ENCODE measurements at regions not wholly inside any gene's neighbourhood (a gene's known extent, or its start where the extent isn't known, plus 50 kb on each side); places are given as distances from the start of the nearest gene placed in this dataset.

DNA sequence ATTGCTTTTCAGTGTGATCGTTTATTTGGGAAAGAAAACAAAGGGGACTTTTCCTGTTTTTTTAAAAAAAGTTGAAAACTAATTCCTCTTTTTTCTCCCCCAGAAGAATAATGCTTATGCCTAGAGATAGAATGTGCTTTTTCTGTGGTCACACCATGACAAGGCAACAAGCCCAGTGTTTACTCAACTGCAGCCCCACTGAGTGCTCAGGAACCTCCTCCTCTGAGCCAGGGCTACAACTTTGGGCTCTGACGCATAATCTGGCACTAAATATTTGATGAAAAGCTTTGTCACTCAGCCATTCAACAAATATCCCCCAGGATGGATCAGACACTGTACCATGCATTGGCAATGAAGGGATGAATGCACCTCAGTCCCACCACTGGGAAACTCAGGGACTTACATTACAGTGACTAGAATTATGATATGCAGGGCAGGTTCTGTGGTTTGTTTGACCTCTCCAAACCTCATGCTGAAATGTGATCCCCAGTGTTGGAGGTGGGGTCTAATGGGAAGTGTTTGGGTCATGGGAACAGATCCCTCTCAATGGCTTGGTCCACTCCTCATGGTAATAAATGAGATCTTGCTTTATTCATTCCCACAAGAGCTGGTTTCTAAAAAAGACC lies 155.9 kb downstream of the CCDC34 start:
- ATAC-seq (ENCODE audit: low read depth) (no peak), DNase-seq (no peak)
- intact Hi-C loops (cut with micrococcal nuclease) = no loop called here
- H3K4me3 Mint-ChIP-seq = no peak overlapping the region
- Histone ChIP-seq H3K9me3 (ENCODE audit: control extremely low read depth in 1 of 3, control insufficient read depth in 2 of 3, insufficient read depth in 1 of 3, low read length in 2 of 3) (no peaks in the 10 kb centered on the region), H3K4me2 (replicated peaks; ENCODE audit: low read depth, low read length, poor library complexity, severe bottlenecking) (no peak overlapping the region), H3K4me3 (ENCODE audit: control extremely low read depth in 1 of 5, extremely low read depth in 1 of 5, insufficient read depth in 1 of 5, low read depth in 2 of 5, low read length in 4 of 5) (no peak overlapping the region), H3K9ac (ENCODE audit: low read length) (no peak overlapping the region), H3K27ac (ENCODE audit: low read length in 2 of 2) (no peak overlapping the region), H4K20me1 (ENCODE audit: control insufficient read depth, insufficient read depth, low read length, poor library complexity, severe bottlenecking) (no peaks in the 10 kb centered on the region), H3K27me3 (replicated peaks in 1 of 4; ENCODE audit: control extremely low read depth in 1 of 4, control insufficient read depth in 3 of 4, insufficient read depth in 4 of 4, low read length in 3 of 4) (peaks cover 0 to 2% (median 0%) of the 10 kb centered on the region in 4 experiments), H3K4me1 (ENCODE audit: control insufficient read depth in 2 of 2, insufficient read depth in 2 of 2, low read length in 2 of 2) (no peaks in the 10 kb centered on the region), H3K79me2 (ENCODE audit: control insufficient read depth, insufficient read depth, low read length) (no peaks in the 10 kb centered on the region), H3K36me3 (replicated peaks in 1 of 2; ENCODE audit: control extremely low read depth in 1 of 2, control insufficient read depth in 1 of 2, extremely low read depth in 1 of 2, insufficient read depth in 2 of 2, low read length in 1 of 2) (no peaks in the 10 kb centered on the region), H2AFZ (ENCODE audit: insufficient read depth, low read depth, low read length, poor library complexity, severe bottlenecking) (no peak overlapping the region)
- H3K27ac Mint-ChIP-seq = no peak overlapping the region
- no CpG with 5 or more reads among the region's 2 CpGs for WGBS (ENCODE audit: insufficient coverage)
- no peaks in the 10 kb centered on the region for H3K27me3 Mint-ChIP-seq
- H3K4me1 Mint-ChIP-seq = no peaks in the 10 kb centered on the region
- H3K9me3 Mint-ChIP-seq (ENCODE audit: insufficient read depth) = no peaks in the 10 kb centered on the region
- ChIA-PET CTCF (no interaction called here), POLR2A (no interaction called here)
- TF ChIP-seq EZH2 (IDR thresholded peaks at IDR 0.05; ENCODE audit: borderline replicate concordance, insufficient read depth, low read depth, low read length, poor library complexity, severe bottlenecking) = no peak
- TF ChIP-seq, protein P1, sequence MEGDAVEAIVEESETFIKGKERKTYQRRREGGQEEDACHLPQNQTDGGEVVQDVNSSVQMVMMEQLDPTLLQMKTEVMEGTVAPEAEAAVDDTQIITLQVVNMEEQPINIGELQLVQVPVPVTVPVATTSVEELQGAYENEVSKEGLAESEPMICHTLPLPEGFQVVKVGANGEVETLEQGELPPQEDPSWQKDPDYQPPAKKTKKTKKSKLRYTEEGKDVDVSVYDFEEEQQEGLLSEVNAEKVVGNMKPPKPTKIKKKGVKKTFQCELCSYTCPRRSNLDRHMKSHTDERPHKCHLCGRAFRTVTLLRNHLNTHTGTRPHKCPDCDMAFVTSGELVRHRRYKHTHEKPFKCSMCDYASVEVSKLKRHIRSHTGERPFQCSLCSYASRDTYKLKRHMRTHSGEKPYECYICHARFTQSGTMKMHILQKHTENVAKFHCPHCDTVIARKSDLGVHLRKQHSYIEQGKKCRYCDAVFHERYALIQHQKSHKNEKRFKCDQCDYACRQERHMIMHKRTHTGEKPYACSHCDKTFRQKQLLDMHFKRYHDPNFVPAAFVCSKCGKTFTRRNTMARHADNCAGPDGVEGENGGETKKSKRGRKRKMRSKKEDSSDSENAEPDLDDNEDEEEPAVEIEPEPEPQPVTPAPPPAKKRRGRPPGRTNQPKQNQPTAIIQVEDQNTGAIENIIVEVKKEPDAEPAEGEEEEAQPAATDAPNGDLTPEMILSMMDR (IDR thresholded peaks at IDR 0.05) = no peak

DNA sequence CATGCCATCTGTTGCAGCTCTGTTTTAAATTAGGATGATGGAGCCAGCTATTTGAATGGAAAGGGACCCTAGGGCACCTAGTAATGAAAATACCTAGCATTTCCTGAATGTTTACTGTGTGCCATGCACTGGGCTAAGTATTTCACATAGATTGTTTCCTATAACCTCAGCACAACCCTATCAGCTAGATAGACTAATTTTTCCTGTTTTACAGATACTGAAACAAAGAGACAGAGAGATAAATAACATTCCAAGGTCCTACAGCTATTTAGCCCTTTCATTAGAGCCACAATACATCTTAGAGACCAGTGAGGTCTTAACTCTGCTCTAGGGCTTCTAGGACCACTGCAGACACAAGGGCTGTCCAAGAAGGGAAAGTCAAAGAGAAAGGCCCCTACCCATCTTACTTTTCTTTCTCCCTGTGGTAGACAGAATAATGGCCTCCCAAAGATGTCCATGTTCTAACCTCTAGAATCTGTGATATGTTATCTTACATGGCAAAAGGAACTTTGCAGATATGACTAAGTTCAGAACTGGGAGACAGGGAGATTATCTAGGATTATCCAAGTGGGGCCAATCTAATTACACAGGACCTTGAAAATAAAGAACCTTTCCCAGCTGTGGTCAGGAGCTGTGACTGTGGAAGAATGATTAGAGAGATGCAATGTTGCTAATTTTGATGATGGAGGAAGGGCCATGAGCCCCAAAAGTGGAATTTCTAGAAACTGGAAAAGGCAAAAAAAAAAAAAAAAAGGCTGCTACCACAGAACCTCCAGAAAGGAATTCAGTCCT lies 157.0 kb downstream of the CCDC34 start:
- no peak overlapping the region for H3K4me2 ChIP-seq (replicated peaks; ENCODE audit: low read depth, low read length, poor library complexity, severe bottlenecking)
- no peak for ATAC-seq (ENCODE audit: low read depth)
- no peak overlapping the region for H3K4me3 ChIP-seq (ENCODE audit: control extremely low read depth in 1 of 5, extremely low read depth in 1 of 5, insufficient read depth in 1 of 5, low read depth in 2 of 5, low read length in 4 of 5)
- no peaks in the 10 kb centered on the region for H3K36me3 ChIP-seq (replicated peaks in 1 of 2; ENCODE audit: control extremely low read depth in 1 of 2, control insufficient read depth in 1 of 2, extremely low read depth in 1 of 2, insufficient read depth in 2 of 2, low read length in 1 of 2)
- peaks cover 0 to 2% (median 0%) of the 10 kb centered on the region in 4 experiments for H3K27me3 ChIP-seq (replicated peaks in 1 of 4; ENCODE audit: control extremely low read depth in 1 of 4, control insufficient read depth in 3 of 4, insufficient read depth in 4 of 4, low read length in 3 of 4)
- H3K79me2 ChIP-seq (ENCODE audit: control insufficient read depth, insufficient read depth, low read length) = no peaks in the 10 kb centered on the region
- no peak overlapping the region for H3K4me3 Mint-ChIP-seq
- DNase-seq = no peak
- no peaks in the 10 kb centered on the region for H3K9me3 ChIP-seq (ENCODE audit: control extremely low read depth in 1 of 3, control insufficient read depth in 2 of 3, insufficient read depth in 1 of 3, low read length in 2 of 3)
- H3K4me1 ChIP-seq (ENCODE audit: control insufficient read depth in 2 of 2, insufficient read depth in 2 of 2, low read length in 2 of 2) = no peaks in the 10 kb centered on the region
- H2AFZ ChIP-seq (ENCODE audit: insufficient read depth, low read depth, low read length, poor library complexity, severe bottlenecking) = no peak overlapping the region
- H3K9ac ChIP-seq (ENCODE audit: low read length) = no peak overlapping the region
- POLR2A ChIA-PET = no interaction called here
- H3K9me3 Mint-ChIP-seq (ENCODE audit: insufficient read depth) = no peaks in the 10 kb centered on the region
- H4K20me1 ChIP-seq (ENCODE audit: control insufficient read depth, insufficient read depth, low read length, poor library complexity, severe bottlenecking) = no peaks in the 10 kb centered on the region
- H3K4me1 Mint-ChIP-seq = no peaks in the 10 kb centered on the region
- no peak for TF ChIP-seq EZH2 (IDR thresholded peaks at IDR 0.05; ENCODE audit: borderline replicate concordance, insufficient read depth, low read depth, low read length, poor library complexity, severe bottlenecking)
- TF ChIP-seq, protein P1 (IDR thresholded peaks at IDR 0.05) = no peak
- H3K27ac Mint-ChIP-seq = no peak overlapping the region
- intact Hi-C loops (cut with micrococcal nuclease) = no loop called here
- no peak overlapping the region for H3K27ac ChIP-seq (ENCODE audit: low read length in 2 of 2)
- CTCF ChIA-PET = no interaction called here
- H3K27me3 Mint-ChIP-seq = no peaks in the 10 kb centered on the region

All from B cell (primary cell).